Mammary epithelial cell (primary cell): ENCODE measurements at regions not wholly inside any gene's neighbourhood (a gene's known extent, or its start where the extent isn't known, plus 50 kb on each side); places are given as distances from the start of the nearest gene placed in this dataset.

Experiments used
- CTCF ChIP-seq, 2 donors: IDR thresholded peaks in 1 of 2; conservative IDR thresholded peaks in 1 of 2; 2 replicates each; pipeline ENCODE4 v1.5.1; 2011 to 2012; ENCODE audit warnings: inconsistent platforms in 2 of 2, low read length in 2 of 2, mild to moderate bottlenecking in 2 of 2, control low read depth in 1 of 2, low read depth in 1 of 2; ENCODE audit not compliant: insufficient read depth in 1 of 2; ENCODE audit errors: extremely low read depth in 1 of 2
- EZH2 ChIP-seq: IDR thresholded peaks from 2 replicates; pipeline ENCODE4 v1.6.1; 2012; ENCODE audit warnings: low read length, inconsistent platforms, borderline replicate concordance

DNA sequence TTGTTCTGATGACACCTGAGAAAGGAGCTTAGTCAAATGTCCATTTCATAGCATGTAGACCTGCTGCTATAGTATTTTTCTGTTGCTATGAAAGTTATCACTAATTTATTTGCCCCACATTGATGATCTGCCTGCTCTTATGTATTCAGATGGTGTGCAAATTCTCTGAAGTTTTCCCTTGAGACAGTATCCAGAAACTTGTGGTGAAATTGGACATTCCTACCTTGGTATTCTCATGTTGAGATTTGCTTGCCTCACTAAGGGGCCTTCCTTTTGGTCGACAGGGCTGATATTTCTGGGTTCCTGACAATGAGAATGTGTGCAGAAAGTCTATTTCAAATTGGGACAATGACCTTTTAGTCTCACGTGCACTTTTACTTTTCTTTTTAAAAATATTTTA lies 253.2 kb upstream of the FZD8 start:
- TF ChIP-seq CTCF (conservative IDR thresholded peaks at IDR 0.05 in 1 of 2, IDR thresholded peaks at IDR 0.05 in 1 of 2; ENCODE audit: extremely low read depth in 1 of 2, insufficient read depth in 1 of 2, low read depth in 1 of 2, low read length in 2 of 2), result no peak
- TF ChIP-seq EZH2, result no peak
